GM12865 (cell line): ENCODE measurements at regions not wholly inside any gene's neighbourhood (a gene's known extent, or its start where the extent isn't known, plus 50 kb on each side); places are given as distances from the start of the nearest gene placed in this dataset.

ENCODE experiments used
- DNase-seq: peaks from one replicate; pipeline ENCODE4 v3.0.0; 2010; ENCODE audit warnings: low read depth
- H3K4me3 ChIP-seq: 2 replicates; pipeline ENCODE4 v1.5.1; 2011; ENCODE audit warnings: mild to moderate bottlenecking, low read depth, low read length, control low read depth
- TF ChIP-seq, protein P1 (sequence below): IDR thresholded peaks from 2 replicates; pipeline ENCODE4 v1.5.1; 2011; ENCODE audit warnings: low read length, control low read depth, low read depth, inconsistent platforms; ENCODE audit not compliant: insufficient read depth; ENCODE audit errors: missing control alignments

DNA sequence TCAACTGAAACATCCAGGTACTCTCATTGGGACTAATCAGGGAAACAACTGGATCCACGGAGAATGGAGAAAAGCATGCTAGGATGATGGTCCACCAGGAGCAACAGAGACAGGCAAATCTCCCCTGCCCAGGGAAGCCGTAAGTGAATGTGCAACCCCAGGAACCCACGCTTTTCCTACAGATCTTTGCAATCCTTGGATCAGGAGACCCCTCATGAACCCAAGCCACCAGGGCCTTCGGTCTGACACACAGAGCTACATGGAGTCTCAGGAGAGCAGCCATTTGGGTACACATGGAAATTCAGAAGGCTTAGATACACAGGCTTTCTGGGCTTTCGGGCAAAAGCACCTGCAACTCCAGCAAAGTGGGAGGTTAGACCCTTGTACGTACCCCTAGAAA is 122.1 kb upstream of the PTCHD4 start:
- DNase-seq = no peak
- H3K4me3 ChIP-seq = no peak overlapping the region
- TF ChIP-seq, protein P1, sequence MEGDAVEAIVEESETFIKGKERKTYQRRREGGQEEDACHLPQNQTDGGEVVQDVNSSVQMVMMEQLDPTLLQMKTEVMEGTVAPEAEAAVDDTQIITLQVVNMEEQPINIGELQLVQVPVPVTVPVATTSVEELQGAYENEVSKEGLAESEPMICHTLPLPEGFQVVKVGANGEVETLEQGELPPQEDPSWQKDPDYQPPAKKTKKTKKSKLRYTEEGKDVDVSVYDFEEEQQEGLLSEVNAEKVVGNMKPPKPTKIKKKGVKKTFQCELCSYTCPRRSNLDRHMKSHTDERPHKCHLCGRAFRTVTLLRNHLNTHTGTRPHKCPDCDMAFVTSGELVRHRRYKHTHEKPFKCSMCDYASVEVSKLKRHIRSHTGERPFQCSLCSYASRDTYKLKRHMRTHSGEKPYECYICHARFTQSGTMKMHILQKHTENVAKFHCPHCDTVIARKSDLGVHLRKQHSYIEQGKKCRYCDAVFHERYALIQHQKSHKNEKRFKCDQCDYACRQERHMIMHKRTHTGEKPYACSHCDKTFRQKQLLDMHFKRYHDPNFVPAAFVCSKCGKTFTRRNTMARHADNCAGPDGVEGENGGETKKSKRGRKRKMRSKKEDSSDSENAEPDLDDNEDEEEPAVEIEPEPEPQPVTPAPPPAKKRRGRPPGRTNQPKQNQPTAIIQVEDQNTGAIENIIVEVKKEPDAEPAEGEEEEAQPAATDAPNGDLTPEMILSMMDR = no peak

DNA sequence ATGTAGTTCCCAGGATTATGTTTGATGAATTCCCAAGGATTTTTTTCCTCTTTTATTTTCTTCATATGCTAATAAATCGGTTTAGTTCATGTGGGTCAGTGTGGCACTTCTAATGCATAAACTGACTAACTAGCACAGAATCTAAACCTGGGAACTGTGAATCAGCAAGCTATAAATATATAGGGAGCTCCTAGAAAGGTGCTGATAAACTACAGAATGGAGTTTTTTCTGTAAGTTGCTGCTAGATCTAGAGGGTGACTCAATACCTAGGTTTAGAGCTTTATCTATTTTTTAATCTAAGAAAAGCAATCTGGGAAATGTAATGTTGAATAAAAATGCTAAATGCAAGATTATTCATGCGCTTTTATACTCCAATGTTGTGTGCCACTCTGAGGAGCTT is 118.8 kb upstream of the PTCHD4 start:
- no peak for DNase-seq
- TF ChIP-seq, protein P1 = no peak
- H3K4me3 ChIP-seq = no peak overlapping the region

DNA sequence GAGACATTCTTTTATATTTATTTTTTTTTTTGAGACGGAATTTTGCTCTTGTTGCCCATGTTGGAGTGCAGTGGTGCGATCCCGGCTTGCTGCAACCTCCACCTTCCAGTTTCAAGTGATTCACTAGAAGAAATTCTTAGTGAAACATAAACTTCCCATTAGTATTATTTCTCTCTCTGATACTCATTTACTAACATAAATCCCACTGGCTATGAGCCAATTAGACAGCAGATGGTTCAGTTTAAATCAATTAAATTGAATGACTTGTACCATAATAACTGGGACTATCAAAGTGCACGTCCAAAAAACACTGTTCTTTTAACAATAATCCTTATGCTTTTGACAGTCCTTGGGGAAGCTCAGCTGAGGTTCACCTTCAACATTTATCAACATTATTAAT is 111.2 kb upstream of the PTCHD4 start:
- DNase-seq = no peak
- no peak overlapping the region for H3K4me3 ChIP-seq
- TF ChIP-seq, protein P1 = no peak

DNA sequence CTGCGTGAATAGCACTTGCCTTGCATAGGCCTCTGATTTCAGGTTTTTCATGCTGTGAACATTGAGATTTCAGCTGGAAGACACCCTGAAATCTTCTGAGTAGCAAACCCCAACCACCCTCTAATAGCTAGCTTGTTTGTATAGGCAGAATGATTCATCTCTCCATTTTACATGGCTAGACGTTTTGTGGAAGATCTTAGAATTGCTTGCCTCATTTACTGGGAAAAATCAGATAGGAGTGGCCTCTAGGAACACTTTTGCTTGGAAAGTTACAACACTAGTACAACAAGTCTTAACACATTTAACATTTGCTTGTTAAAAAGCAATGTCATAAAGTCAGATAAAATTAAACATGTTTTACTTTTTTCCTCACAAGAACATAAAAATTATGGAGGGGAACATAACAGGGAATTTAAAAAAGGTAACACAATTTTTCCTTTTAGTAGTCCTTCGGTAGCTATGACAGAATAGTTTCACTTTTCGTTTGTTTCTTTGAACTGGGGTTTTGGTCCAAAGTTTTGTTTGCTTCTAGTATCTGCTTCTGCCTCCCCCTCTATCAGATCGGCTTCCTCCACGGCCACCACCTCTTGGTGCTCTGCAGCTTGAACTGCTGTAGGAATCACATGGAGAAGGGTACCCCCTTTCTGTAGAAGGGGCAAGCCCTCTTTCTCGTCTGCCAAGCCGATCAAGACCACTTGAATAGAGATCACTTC is 102.2 kb upstream of the PTCHD4 start:
- TF ChIP-seq, protein P1 = no peak
- H3K4me3 ChIP-seq = 0 out of 2 replicates have a peak overlapping the region, but pooled peaks have one; percentile 18
- no peak for DNase-seq

DNA sequence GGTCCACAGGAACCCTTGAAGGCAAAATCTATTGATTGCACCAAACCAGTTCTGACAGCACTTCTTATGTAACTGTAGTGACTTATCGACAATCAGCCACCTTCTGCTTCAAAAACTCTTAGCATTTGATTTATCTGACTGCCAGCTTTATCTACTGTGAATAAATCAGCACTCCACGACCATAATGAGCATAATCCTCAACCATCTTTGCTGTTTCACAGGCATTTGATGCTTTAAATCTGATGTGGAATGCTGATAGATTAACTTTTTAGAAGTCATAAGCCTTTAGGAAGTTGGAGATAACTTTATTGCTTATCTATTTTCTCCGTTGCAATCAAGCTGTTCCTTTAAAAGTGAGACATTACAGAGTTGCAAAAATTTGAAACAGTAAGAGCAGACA is 101.5 kb upstream of the PTCHD4 start:
- no peak for DNase-seq
- TF ChIP-seq, protein P1 = no peak
- H3K4me3 ChIP-seq = no peak overlapping the region

DNA sequence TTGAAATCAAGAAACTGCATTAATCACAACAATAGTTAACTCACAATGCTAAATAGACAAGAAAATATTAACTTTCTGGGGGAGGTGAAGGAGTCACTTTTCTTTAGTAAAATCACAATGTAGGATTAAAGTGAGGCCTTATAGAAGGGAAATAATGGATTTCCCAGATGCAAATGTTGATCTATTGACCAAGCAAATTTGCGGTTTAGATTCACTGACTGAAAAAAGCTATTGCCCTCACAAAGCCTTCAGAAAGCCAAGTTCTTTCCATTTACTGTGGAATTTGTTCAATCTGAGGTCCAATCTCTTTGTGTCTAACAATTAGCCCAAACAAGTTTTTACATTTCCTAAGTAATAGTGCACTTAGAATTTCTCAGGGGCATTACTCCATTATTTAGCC is 95.1 kb upstream of the PTCHD4 start:
- no peak overlapping the region for H3K4me3 ChIP-seq
- no peak for DNase-seq
- TF ChIP-seq, protein P1 = no peak

DNA sequence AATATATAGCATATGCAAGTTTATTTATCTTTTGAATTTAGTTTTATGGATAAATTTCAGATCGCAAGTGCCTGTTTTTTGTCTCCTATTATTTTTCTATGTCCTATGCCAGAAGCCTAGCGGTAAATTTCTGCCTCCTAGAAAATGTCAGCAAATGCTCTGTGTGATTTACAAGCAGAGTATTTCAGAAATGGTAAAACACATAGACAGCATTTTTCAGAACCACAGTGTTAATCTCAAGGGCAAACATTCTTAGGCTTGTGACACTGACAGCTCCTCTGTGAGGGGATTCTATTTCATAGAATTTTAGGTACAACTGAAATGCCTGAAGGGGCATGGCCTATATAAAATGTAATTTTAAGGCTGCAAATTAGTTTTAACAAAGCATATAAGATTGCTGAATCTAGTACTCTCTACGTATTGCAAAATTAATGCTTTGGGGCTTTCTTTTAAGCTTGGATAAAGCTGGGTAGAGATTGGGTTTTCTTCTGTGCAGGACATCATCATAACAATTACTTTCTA is 89.9 kb upstream of the PTCHD4 start:
- DNase-seq = no peak
- TF ChIP-seq, protein P1 = no peak
- H3K4me3 ChIP-seq = no peak overlapping the region
